ENCODE measurements at regions not wholly inside any gene's neighbourhood (a gene's known extent, or its start where the extent isn't known, plus 50 kb on each side); places are given as distances from the start of the nearest gene placed in this dataset.

DNA sequence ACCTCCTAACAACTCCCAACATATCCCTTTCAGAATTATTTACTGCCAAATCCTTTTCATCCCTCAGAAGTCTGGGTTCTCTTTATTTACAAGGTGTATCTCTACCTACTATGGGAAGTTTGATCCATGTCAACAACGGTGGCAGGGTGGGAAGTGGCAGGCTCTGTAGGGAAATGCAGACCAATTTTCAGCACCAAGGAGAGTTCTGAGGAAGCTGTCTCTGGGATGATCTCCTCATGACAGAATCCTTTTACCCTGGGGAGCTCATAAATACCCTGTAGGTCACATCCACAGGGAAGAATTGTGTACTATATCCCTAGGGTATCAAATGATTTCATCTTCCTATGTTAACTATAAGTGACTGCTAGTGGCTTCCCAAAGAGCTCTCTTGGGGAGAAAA is 107.8 kb upstream of the NEK6 start:
- TF ChIP-seq TAF1 (IDR thresholded peaks at IDR 0.05; ENCODE audit: borderline replicate concordance, insufficient read depth, low read length), result no peak
- TF ChIP-seq, protein P1, sequence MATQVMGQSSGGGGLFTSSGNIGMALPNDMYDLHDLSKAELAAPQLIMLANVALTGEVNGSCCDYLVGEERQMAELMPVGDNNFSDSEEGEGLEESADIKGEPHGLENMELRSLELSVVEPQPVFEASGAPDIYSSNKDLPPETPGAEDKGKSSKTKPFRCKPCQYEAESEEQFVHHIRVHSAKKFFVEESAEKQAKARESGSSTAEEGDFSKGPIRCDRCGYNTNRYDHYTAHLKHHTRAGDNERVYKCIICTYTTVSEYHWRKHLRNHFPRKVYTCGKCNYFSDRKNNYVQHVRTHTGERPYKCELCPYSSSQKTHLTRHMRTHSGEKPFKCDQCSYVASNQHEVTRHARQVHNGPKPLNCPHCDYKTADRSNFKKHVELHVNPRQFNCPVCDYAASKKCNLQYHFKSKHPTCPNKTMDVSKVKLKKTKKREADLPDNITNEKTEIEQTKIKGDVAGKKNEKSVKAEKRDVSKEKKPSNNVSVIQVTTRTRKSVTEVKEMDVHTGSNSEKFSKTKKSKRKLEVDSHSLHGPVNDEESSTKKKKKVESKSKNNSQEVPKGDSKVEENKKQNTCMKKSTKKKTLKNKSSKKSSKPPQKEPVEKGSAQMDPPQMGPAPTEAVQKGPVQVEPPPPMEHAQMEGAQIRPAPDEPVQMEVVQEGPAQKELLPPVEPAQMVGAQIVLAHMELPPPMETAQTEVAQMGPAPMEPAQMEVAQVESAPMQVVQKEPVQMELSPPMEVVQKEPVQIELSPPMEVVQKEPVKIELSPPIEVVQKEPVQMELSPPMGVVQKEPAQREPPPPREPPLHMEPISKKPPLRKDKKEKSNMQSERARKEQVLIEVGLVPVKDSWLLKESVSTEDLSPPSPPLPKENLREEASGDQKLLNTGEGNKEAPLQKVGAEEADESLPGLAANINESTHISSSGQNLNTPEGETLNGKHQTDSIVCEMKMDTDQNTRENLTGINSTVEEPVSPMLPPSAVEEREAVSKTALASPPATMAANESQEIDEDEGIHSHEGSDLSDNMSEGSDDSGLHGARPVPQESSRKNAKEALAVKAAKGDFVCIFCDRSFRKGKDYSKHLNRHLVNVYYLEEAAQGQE (IDR thresholded peaks at IDR 0.05; ENCODE audit: insufficient read depth in 1 of 2, low read depth in 2 of 2, low read length in 2 of 2), result peak; percentile 85 to 94

DNA sequence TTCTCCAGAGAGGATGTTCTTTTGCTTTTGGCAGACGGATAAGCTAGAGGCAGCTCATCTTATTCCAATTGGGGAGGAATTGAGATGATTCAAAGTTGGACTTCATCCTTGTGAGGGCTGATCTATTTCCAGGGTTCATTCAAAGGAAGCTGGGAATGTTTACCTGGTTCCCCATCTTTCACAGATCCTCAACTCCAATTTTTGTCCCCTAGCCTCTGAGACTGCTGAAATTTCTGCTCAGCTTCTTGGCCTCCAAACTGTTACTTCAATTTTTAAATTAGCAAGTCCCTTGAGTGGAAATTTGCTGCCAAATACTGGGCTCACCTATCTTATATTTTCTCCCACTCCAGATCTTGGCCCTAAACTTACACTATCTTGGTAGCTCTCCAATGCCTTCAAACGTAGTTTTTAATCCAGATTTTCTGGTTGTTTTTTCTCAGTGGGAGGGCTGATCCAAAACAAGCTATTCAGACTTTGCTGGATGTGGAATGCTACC is 93.9 kb upstream of the NEK6 start:
- TF ChIP-seq POLR2AphosphoS5 (IDR thresholded peaks at IDR 0.05; ENCODE audit: low read depth, low read length) (no peak), TAF1 (IDR thresholded peaks at IDR 0.05; ENCODE audit: borderline replicate concordance, insufficient read depth, low read length) (no peak), SIN3A (IDR thresholded peaks at IDR 0.05; ENCODE audit: borderline replicate concordance, insufficient read depth, low read length) (no peak), FOXP2 (optimal IDR thresholded peaks at IDR 0.05; ENCODE audit: borderline replicate concordance, extremely low read depth, extremely low read length, insufficient read depth) (no peak)

DNA sequence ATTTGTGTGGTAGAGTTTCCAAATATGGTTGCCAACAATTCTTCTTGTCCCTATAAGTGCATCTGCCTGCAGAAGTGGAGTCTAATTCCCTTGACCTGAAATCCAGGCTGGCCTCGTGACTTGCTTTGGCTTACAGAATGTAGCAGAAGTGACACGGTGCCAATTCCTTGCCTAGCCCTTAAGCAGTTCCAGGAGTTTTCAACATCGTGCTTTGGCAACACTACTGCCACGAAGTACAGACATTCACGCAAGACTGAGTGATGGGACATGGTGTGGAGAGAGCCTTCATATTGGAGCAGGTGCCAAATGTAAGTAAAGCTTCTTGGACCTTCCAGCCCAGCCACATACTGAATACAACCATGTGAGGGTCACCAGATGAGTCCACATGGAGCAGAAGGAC is 92.9 kb upstream of the NEK6 start:
- no peak for TF ChIP-seq FOXP2 (optimal IDR thresholded peaks at IDR 0.05; ENCODE audit: borderline replicate concordance, extremely low read depth, extremely low read length, insufficient read depth)
- TF ChIP-seq TAF1 (IDR thresholded peaks at IDR 0.05; ENCODE audit: borderline replicate concordance, insufficient read depth, low read length), result no peak
- TF ChIP-seq, protein P1 (IDR thresholded peaks at IDR 0.05; ENCODE audit: insufficient read depth in 1 of 2, low read depth in 2 of 2, low read length in 2 of 2), result no peak

DNA sequence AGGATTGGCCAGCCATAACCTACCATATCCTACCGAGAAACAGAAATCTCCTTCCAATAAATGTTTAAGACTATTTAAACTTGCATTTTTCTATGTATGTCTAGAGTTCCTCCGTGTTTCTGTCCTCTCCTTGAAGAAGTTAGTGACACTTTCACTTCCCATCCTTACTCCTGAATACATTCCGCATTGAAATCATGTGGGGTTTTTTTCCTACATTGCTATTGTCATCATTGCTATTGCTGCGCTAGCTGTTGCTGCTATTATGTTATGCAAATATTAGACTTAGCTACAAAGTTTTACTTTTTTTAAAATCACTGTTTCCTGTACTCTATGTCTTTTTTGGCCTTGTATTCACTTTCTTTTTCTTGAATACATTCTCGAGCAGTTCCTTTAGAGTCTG is 83.3 kb upstream of the NEK6 start:
- no peak for TF ChIP-seq SIN3A (IDR thresholded peaks at IDR 0.05; ENCODE audit: borderline replicate concordance, insufficient read depth, low read length)

DNA sequence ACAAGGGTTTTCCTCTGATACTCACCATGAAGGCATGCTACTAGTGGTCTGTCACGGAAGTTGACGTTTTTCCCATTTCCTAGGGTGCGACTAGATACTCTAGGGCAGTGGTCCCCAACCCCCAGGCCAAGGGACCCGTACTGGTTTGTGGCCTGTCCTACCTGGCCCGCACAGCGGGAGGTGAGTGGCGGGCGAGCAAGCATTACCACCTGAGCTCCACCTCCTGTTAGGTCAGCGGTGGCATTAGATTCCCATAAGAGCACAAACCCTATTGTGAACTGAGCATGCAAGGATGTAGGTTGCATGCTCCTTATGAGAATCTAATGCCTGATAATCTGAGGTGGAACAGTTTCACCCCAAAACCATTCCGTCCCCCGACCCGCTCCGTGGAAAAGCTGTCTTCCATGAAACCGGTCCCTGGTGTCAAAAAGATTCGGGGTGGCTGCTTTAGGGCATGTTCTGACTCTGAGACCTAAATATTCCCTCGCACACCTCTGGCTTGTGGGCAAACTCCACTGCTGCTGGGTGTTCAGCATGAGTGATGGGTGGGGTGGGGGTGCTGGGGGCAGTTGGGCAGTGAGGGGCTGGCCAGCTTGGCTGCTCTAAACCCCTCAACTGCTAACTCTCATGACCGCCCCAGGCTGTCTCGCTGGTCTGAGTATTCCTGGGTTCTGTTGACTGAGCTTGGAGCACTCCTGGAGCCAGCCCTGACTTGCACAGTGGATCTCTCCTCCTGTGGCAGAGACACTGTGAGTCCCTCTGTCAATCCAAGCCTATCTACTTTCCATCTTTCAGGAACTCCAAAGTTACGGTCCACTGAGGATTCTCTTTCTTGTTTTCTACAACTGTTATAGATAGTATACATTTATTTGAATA is 78.3 kb upstream of the NEK6 start:
- TF ChIP-seq, protein P1 (IDR thresholded peaks at IDR 0.05; ENCODE audit: insufficient read depth in 1 of 2, low read depth in 2 of 2, low read length in 2 of 2), result no peak
- TF ChIP-seq FOXP2 (optimal IDR thresholded peaks at IDR 0.05; ENCODE audit: borderline replicate concordance, extremely low read depth, extremely low read length, insufficient read depth) (no peak), POLR2AphosphoS5 (IDR thresholded peaks at IDR 0.05; ENCODE audit: low read depth, low read length) (no peak), SIN3A (IDR thresholded peaks at IDR 0.05; ENCODE audit: borderline replicate concordance, insufficient read depth, low read length) (no peak), TAF1 (IDR thresholded peaks at IDR 0.05; ENCODE audit: borderline replicate concordance, insufficient read depth, low read length) (no peak)

DNA sequence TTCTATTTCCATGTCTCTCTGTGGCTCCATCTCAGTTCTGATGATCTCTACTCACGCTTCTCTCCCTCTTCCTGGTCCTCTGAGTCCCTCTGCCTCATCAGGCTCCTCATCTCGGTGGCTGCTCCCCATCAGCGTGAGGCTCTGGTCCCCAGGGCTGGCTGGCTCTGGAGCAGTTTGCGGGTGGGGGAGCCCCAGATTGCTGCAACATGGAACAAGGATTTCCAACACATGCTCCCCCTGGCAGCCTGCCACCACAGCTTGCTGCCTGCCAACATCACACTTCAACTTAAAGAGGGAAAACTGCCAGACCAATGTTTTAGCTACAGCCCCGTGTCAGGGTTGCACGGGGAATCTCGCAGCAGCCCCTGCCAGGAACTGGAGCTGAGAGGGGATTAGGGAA is 77.2 kb upstream of the NEK6 start:
- no peak for TF ChIP-seq TAF1 (IDR thresholded peaks at IDR 0.05; ENCODE audit: borderline replicate concordance, insufficient read depth, low read length)
- TF ChIP-seq FOXP2 (optimal IDR thresholded peaks at IDR 0.05; ENCODE audit: borderline replicate concordance, extremely low read depth, extremely low read length, insufficient read depth), result no peak

DNA sequence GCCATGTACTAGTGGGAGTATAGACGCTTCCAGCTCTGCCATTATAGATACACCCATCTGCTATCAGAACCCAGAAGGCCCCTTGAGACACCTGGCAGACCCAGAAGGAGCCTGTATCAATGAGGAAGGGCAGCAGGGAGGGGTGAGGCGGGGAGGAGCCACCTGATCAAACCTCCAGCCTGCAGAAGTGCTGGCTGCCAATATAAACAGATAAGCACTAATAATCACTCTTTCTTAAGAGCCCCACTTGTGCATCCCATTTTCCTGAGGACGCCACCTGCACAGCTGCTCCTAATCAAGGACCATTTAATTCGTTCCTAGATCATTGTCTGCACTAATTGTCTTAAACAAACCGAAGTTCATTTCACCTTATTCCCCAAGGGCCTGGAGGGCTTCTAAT is 75.0 kb upstream of the NEK6 start:
- TF ChIP-seq, protein P1 (IDR thresholded peaks at IDR 0.05; ENCODE audit: insufficient read depth in 1 of 2, low read depth in 2 of 2, low read length in 2 of 2), result no peak
- no peak for TF ChIP-seq SIN3A (IDR thresholded peaks at IDR 0.05; ENCODE audit: borderline replicate concordance, insufficient read depth, low read length)
- no peak for TF ChIP-seq FOXP2 (optimal IDR thresholded peaks at IDR 0.05; ENCODE audit: borderline replicate concordance, extremely low read depth, extremely low read length, insufficient read depth)
- TF ChIP-seq TAF1 (IDR thresholded peaks at IDR 0.05; ENCODE audit: borderline replicate concordance, insufficient read depth, low read length), result no peak
- TF ChIP-seq POLR2AphosphoS5 (IDR thresholded peaks at IDR 0.05; ENCODE audit: low read depth, low read length), result no peak
